DOHH2 (cell line): ENCODE measurements at regions not wholly inside any gene's neighbourhood (a gene's known extent, or its start where the extent isn't known, plus 50 kb on each side); places are given as distances from the start of the nearest gene placed in this dataset.

Experiments
- H3F3A ChIP-seq: fragments of 200-600 bp; sonication (generic), shearing (Covaris generic); 2 replicates; pipeline ENCODE4 v1.6.0; 2016; ENCODE audit warnings: antibody characterized with exemption, mild to moderate bottlenecking; ENCODE audit not compliant: control insufficient read depth, insufficient read depth
- H3K27ac ChIP-seq: fragments of 200-600 bp; sonication (generic); 2 replicates; pipeline ENCODE4 v1.5.1; 2014; ENCODE audit warnings: low read depth, mild to moderate bottlenecking, low read length, moderate library complexity
- H3K27me3 ChIP-seq: fragments of 200-600 bp; sonication (generic); 2 replicates; pipeline ENCODE4 v1.6.1; 2014; ENCODE audit warnings: mild to moderate bottlenecking, low read length, mixed read lengths; ENCODE audit not compliant: control insufficient read depth
- H3K36me3 ChIP-seq: fragments of 200-600 bp; sonication (generic); 2 replicates; pipeline ENCODE4 v1.6.1; 2014; ENCODE audit warnings: mild to moderate bottlenecking, low read length, moderate library complexity, mixed read lengths; ENCODE audit not compliant: control insufficient read depth
- H3K4me1 ChIP-seq: fragments of 200-600 bp; sonication (generic); 2 replicates; pipeline ENCODE4 v1.6.1; 2014; ENCODE audit warnings: mild to moderate bottlenecking, low read length, mixed read lengths; ENCODE audit not compliant: control insufficient read depth
- H3K4me2 ChIP-seq: fragments of 200-600 bp; sonication (generic); 2 replicates; pipeline ENCODE4 v1.6.0; 2014; ENCODE audit warnings: mild to moderate bottlenecking, low read length, moderate library complexity
- H3K4me3 ChIP-seq: fragments of 200-600 bp; sonication (generic); 2 replicates; pipeline ENCODE4 v1.5.1; 2014; ENCODE audit warnings: mild to moderate bottlenecking, low read length, mixed read lengths
- H3K79me2 ChIP-seq: fragments of 200-600 bp; sonication (generic); 2 replicates; pipeline ENCODE4 v1.6.1; 2014; ENCODE audit warnings: mild to moderate bottlenecking, low read length, mixed read lengths; ENCODE audit not compliant: control insufficient read depth
- H3K9me2 ChIP-seq: fragments of 200-600 bp; sonication (generic); replicated peaks from 2 replicates; pipeline ENCODE4 v1.6.1; 2014; ENCODE audit warnings: mild to moderate bottlenecking, low read length, mixed read lengths; ENCODE audit not compliant: control insufficient read depth
- H3K9me3 ChIP-seq: fragments of 200-600 bp; sonication (generic); 2 replicates; pipeline ENCODE4 v1.6.1; 2014; ENCODE audit warnings: antibody characterized with exemption, low read length, mixed read lengths; ENCODE audit not compliant: control insufficient read depth, insufficient read depth
- H4K20me1 ChIP-seq: fragments of 200-600 bp; sonication (generic); 2 replicates; pipeline ENCODE4 v1.6.0; 2014; ENCODE audit warnings: low read depth, mild to moderate bottlenecking, antibody characterized with exemption, low read length, moderate library complexity; ENCODE audit not compliant: control insufficient read depth, insufficient read depth
- CTCF ChIP-seq: fragments of 200-600 bp; sonication (generic); IDR thresholded peaks from one replicate; pipeline ENCODE4 v1.5.1; 2014; ENCODE audit warnings: antibody characterized with exemption, mild to moderate bottlenecking, low read depth, low read length; ENCODE audit not compliant: poor library complexity, severe bottlenecking
- EZH2phosphoT487 ChIP-seq: fragments of 200-600 bp; sonication (generic); IDR thresholded peaks from 2 replicates; pipeline ENCODE4 v1.6.1; 2017; ENCODE audit warnings: borderline replicate concordance, mild to moderate bottlenecking, antibody characterized with exemption, low read length, moderate library complexity, mixed read lengths

GRCh38 chr20:21014528-21014927, 91.6 kb downstream of the LINC00237 start:
- Histone ChIP-seq H3K27me3 (no peaks in the 10 kb centered on the region), H3K9me2 (no peaks in the 10 kb centered on the region), H3K79me2 (no peaks in the 10 kb centered on the region), H3K27ac (no peak overlapping the region), H3F3A (no peaks in the 10 kb centered on the region), H4K20me1 (no peaks in the 10 kb centered on the region), H3K4me1 (no peaks in the 10 kb centered on the region), H3K4me3 (no peak overlapping the region), H3K36me3 (no peaks in the 10 kb centered on the region), H3K9me3 (no peaks in the 10 kb centered on the region), H3K4me2 (no peak overlapping the region)
- TF ChIP-seq CTCF, result no peak
- TF ChIP-seq EZH2phosphoT487, result no peak

- Histone ChIP-seq H3K4me1 (no peaks in the 10 kb centered on the region), H3K27me3 (no peaks in the 10 kb centered on the region), H3F3A (no peaks in the 10 kb centered on the region), H3K36me3 (no peaks in the 10 kb centered on the region), H3K79me2 (no peaks in the 10 kb centered on the region), H4K20me1 (no peaks in the 10 kb centered on the region), H3K27ac (no peak overlapping the region), H3K9me2 (no peaks in the 10 kb centered on the region), H3K4me3 (no peak overlapping the region), H3K9me3 (no peaks in the 10 kb centered on the region), H3K4me2 (no peak overlapping the region)
- TF ChIP-seq CTCF, result no peak
- no peak for TF ChIP-seq EZH2phosphoT487
Observed at GRCh38 chr20:21008951-21009350, 97.2 kb downstream of the LINC00237 start.

GRCh38 chr20:21006611-21007010, 99.5 kb downstream of the LINC00237 start:
- Histone ChIP-seq H3K9me2 (no peaks in the 10 kb centered on the region), H3K4me2 (no peak overlapping the region), H3K36me3 (no peaks in the 10 kb centered on the region), H3K27me3 (no peaks in the 10 kb centered on the region), H3K4me1 (no peaks in the 10 kb centered on the region), H3K27ac (no peak overlapping the region), H3K4me3 (no peak overlapping the region), H3K79me2 (no peaks in the 10 kb centered on the region), H3F3A (no peaks in the 10 kb centered on the region), H3K9me3 (no peaks in the 10 kb centered on the region), H4K20me1 (no peaks in the 10 kb centered on the region)
- TF ChIP-seq EZH2phosphoT487 (no peak), CTCF (no peak)
